Inflammatory macrophage treated with lipopolysaccharide for 1 hour (primary cell): ENCODE measurements at regions not wholly inside any gene's neighbourhood (a gene's known extent, or its start where the extent isn't known, plus 50 kb on each side); places are given as distances from the start of the nearest gene placed in this dataset.
"Not testable (repeated sequence)": the region's sequence is repeated elsewhere in the genome, so short reads cannot be mapped to it uniquely, and the experiment has no call there.

ENCODE experiments used
- DNase-seq, 2 donors: peaks; one replicate each; pipeline ENCODE4 v3.0.0-alpha.2; 2020 to 2022

GRCh38 chr3:67167481-67167880, 169.4 kb downstream of the KBTBD8 start:
- DNase-seq = no peak

- DNase-seq = no peak
Measured at GRCh38 chr3:67171841-67172240, 173.7 kb downstream of the KBTBD8 start.

DNA sequence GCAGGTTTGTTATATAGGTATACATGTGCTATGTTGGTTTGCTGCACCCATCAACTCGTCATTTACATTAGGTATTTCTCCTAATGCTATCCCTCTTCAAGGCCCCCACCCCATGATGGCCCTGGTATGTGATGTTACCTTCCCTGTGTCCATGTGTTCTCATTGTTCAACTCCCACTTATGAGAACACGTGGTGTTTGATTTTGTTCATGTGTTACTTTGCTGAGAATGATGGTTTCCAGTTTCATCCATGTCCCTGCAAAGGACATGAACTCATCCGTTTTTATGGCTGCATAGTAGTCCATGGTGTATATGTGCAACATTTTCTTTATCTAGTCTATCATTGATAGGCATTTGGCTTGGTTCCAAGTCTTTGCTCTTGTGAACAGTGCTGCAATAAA, 175.0 kb downstream of the KBTBD8 start:
- not testable (repeated sequence) for DNase-seq

DNA sequence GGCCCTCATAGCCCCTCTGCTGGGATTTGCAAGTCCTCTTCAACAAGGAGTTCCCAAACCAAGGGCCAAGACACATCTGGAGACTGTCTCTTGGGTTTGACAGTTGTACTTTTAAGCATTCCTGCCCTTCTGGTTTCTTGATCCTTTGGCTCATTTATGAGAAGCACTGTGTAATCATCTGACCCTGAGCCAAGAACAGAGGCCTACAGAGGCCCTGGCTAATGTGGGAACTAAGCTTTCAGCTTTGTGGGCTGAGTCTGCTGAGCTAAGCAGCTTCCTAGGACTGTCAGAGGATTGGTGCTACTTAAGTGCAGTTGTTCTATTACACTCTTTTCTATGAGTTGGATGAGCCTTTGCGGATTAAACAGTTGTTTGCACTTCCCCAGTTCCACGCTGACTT, 178.3 kb downstream of the KBTBD8 start:
- no peak for DNase-seq

GRCh38 chr3:67192466-67192865, 194.4 kb downstream of the KBTBD8 start:
- DNase-seq = peak in 1 of 2 donors; percentile 0

DNA sequence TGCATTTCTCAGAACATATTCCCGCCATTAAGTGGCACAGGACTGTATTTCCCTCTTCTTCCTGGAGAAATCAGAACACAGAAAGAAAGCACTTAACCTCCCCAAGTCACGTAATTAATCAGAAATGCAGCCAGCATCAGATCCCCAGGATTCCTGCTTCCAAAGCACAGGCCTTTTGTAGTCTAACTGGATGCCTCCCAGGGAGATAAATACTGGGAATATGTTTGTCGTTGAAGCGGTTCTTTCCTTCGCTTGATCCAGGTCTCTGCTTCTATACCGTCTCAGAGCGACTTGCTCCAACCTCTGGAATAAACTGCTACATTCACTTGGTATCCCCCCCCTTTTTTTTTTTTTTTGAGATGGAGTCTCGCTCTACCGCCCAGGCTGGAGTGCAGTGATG, 198.6 kb downstream of the KBTBD8 start:
- DNase-seq = no peak

DNA sequence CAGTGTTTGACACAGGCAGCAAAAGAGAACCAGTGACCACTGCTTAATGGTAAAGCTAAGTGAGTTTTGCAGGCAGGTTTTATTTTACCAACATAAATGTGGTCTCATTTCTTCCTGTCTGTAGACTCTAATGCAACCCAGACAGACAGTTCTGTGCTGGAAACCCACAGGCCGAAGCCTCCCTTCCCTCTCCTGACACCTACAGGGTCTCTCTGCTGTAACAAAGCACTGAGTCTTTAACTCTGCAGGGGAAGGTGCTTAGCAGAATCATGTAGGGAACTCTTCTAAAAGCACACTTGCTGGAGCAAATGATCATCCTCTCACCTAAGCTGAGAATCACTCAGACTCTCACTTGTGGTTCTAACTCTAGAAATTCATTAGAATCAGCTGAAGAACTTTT, 200.3 kb downstream of the KBTBD8 start:
- DNase-seq = no peak

GRCh38 chr3:67200618-67201017, 202.5 kb downstream of the KBTBD8 start:
- DNase-seq = no peak

GRCh38 chr3:67201026-67201425, 202.9 kb downstream of the KBTBD8 start:
- no peak for DNase-seq

GRCh38 chr3:67202053-67202452, 203.9 kb downstream of the KBTBD8 start:
- no peak for DNase-seq

- no peak for DNase-seq
Measured at GRCh38 chr3:67204951-67205350, 206.8 kb downstream of the KBTBD8 start.

DNA sequence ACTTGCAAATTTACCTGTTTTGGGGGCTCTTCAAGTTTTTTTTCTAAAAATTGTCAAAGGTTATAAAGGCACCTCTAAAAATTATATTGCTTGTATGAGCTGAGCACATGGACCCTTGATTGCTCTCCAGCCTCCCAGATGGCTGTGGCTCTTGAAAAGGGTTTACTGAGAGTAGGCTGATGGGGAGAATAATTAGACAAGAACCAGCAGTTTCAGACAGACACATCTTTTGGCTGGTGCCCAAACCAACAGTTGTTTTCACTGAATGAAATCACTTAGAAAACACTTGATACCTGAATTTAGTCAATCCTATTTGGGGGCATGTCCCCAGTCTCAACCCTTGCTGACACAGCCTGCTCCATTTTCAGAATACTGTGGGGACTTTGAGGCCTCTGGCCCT, 217.6 kb downstream of the KBTBD8 start:
- DNase-seq = no peak

DNA sequence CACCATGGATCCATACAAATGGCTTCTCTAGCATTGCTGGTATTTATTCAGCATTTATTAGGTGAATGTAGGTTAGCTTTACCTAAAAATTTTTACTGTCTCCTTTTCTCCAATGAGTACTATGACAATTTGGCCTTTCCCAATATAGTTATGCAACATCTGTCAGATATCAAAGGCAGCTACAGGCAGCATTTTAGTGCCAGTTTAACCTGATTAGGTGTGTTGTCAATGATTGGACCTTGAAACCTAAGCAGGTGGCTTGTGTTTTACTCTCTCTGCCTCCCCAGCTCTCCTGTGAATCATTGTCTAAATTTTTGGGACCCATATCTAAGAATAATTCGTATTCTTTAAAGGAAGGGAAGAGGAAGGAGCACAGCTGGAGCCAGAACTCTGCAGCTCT, 228.9 kb downstream of the KBTBD8 start:
- DNase-seq = no peak

- DNase-seq = no peak
Measured at GRCh38 chr3:67228136-67228535, 230.0 kb downstream of the KBTBD8 start.

- DNase-seq = no peak
Measured at GRCh38 chr3:67232642-67233041, 234.5 kb downstream of the KBTBD8 start.

- no peak for DNase-seq
Measured at GRCh38 chr3:67239353-67239752, 241.2 kb downstream of the KBTBD8 start.

GRCh38 chr3:67241084-67241483, 243.0 kb downstream of the KBTBD8 start:
- DNase-seq = no peak

DNA sequence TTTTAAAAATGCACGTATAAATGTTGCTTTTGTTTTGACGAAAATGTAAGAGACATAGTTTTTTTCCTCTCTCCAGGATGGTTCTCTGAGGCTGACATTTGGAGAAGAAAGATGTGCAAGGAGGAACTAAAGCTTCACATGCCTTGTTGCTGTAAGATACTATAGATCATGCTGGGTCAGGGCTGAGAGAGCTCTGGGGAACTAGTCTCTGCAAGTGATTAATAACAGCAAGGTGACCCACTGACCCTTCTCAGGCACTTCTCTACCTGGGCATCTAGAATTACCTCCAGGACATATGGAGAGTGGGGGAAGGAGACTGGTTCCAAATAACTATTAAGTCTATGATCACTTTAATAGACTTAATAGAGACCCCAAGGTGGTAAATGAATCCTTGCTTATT, 246.0 kb downstream of the KBTBD8 start:
- no peak for DNase-seq

GRCh38 chr3:67245545-67245944, 247.4 kb downstream of the KBTBD8 start:
- DNase-seq = no peak

GRCh38 chr3:67248726-67249125, 250.6 kb downstream of the KBTBD8 start:
- DNase-seq = no peak

GRCh38 chr3:67252906-67253305, 254.8 kb downstream of the KBTBD8 start:
- DNase-seq = not testable (repeated sequence)

DNA sequence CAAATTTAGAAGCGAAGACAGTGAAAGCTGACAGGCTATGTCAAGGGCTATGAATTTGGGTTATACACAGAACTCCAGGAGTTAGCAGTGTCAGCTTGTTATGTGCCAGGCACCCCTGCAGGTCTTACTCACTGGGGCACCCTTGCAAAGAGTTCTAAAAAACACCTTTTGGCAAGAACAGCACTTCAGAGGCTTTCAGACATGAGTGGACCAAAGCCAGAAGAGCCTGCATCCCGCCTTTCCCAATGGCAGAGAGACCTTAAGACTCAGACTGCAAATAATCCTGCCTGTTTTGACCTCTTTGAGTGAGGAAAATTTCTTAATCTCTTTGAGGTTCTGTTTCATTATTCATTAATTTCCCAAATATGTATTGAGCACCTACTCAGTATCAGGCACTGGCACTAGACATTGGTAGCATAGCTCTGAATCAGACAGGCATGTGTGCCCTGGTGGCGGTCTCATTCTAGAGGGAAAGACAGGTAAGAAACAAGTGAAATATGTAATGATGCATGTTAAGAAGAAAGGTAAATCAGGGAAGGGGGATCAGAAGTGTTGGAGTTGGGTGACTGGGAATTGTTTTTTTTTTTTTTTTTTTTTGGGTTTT, 280.0 kb downstream of the KBTBD8 start:
- no peak for DNase-seq

DNA sequence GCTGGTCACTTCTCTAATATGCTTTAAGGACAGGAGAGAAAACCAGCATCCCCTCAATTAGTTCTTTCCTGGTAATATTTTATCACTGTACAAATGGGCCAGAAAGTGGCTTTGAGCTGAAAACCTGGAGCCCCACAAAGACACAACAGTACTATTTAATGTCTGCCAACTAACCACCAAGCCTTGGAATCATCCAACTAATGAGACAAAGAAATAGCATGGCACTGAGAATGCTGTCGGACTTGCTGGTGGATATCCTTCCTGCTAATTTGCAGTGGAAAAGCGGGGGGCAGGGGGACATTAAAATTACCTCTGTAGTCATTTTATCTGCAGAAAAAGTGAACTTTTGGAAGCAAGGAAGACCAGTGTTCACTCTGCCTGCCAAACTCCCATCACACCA, 288.5 kb downstream of the KBTBD8 start:
- no peak for DNase-seq

- peak; percentile 9 to 21 for DNase-seq
Measured at GRCh38 chr3:67288466-67289106, 290.5 kb downstream of the KBTBD8 start.

DNA sequence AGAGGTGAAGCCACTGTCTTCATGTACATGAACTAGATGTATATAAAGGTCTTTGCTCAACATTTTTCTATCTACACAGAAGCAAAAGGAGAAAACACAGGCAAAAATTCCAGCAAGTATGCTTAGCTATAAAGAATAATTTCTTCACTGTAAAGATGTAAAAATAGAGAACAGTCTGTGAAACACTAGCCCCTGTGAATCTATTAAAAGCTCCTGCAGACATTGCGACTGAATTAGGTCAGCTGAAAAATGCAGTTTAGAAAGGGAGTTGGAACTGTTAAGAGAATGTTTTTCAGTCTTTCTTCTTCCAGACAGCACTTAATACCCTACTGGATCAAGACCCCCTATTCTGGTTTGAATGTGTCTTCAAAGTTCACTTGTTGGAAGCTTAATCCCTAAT, 291.5 kb downstream of the KBTBD8 start:
- no peak for DNase-seq
